ENCODE measurements at regions not wholly inside any gene's neighbourhood (a gene's known extent, or its start where the extent isn't known, plus 50 kb on each side); places are given as distances from the start of the nearest gene placed in this dataset.

- Histone ChIP-seq H4K91ac (replicated peaks; ENCODE audit: insufficient read length, low read length) (no peak overlapping the region), H2AK5ac (ENCODE audit: low read depth, low read length) (no peak overlapping the region), H2BK5ac (ENCODE audit: low read depth, low read length) (no peak overlapping the region), H2BK12ac (ENCODE audit: low read depth, low read length) (no peak overlapping the region), H3K4me2 (ENCODE audit: insufficient read depth in 1 of 2, low read depth in 2 of 2, low read length in 2 of 2) (no peak overlapping the region), H4K5ac (ENCODE audit: insufficient read length, low read depth, low read length) (no peak overlapping the region), H3K4ac (replicated peaks; ENCODE audit: insufficient read length, low read depth, low read length) (no peak overlapping the region), H3K4me3 (ENCODE audit: extremely low read depth in 1 of 4, insufficient read depth in 2 of 4, low read depth in 3 of 4, low read length in 4 of 4) (no peak overlapping the region), H2BK15ac (ENCODE audit: low read length) (no peak overlapping the region), H4K20me1 (replicated peaks in 1 of 2; ENCODE audit: control insufficient read depth in 1 of 2, insufficient read depth in 2 of 2, low read length in 2 of 2) (no peaks in the 10 kb centered on the region), H3K23me2 (ENCODE audit: low read depth, low read length) (no peaks in the 10 kb centered on the region), H3K56ac (replicated peaks; ENCODE audit: insufficient read length, low read depth, low read length) (no peak overlapping the region), H2BK20ac (ENCODE audit: low read length) (no peak overlapping the region), H3K9ac (replicated peaks in 1 of 4; ENCODE audit: extremely low read depth in 1 of 4, low read depth in 3 of 4, low read length in 3 of 4) (no peak overlapping the region), H3K18ac (ENCODE audit: extremely low read depth, low read length) (no peak overlapping the region), H2BK120ac (replicated peaks; ENCODE audit: low read depth, low read length) (no peak overlapping the region), H3K23ac (ENCODE audit: insufficient read length) (no peak overlapping the region), H3K4me1 (replicated peaks in 1 of 4; ENCODE audit: control insufficient read depth in 3 of 4, insufficient read depth in 4 of 4, low read length in 3 of 4) (peaks cover 0 to 1% (median 0%) of the 10 kb centered on the region in 4 experiments; a peak in 1 of 7 replicates), H3K79me1 (ENCODE audit: low read depth, low read length) (no peaks in the 10 kb centered on the region), H3K14ac (ENCODE audit: insufficient read length) (no peak overlapping the region), H4K8ac (ENCODE audit: extremely low read depth, insufficient read depth, low read length) (no peak overlapping the region), H2AFZ (ENCODE audit: low read length) (no peak overlapping the region), H3K9me3 (ENCODE audit: insufficient read depth in 2 of 2, low read depth in 1 of 2, low read length in 1 of 2) (no peaks in the 10 kb centered on the region), H3K27ac (ENCODE audit: low read depth, low read length) (no peak overlapping the region), H3K27me3 (replicated peaks in 1 of 4; ENCODE audit: control insufficient read depth in 3 of 4, extremely low read depth in 1 of 4, insufficient read depth in 3 of 4, low read length in 3 of 4) (no peaks in the 10 kb centered on the region; a peak in 1 of 7 replicates), H3K79me2 (ENCODE audit: control insufficient read depth in 1 of 2, insufficient read depth in 2 of 2, low read length in 2 of 2) (no peaks in the 10 kb centered on the region), H3K36me3 (ENCODE audit: control insufficient read depth in 2 of 4, insufficient read depth in 4 of 4, low read length in 3 of 4) (no peaks in the 10 kb centered on the region)
- ChIA-PET POLR2A (ENCODE audit: partially characterized antibody) (no interaction called here), CTCF (ENCODE audit: partially characterized antibody) (no interaction called here)
- WGBS, 2 experiments (ENCODE audit: extremely low coverage in 1 of 2, insufficient coverage in 1 of 2, insufficient read length in 1 of 2, insufficient replicate concordance in 2 of 2, low coverage in 1 of 2, low lambda C conversion rate in 2 of 2, missing lambda C conversion rate in 1 of 2), result 90% methylated on average over 3 of the region's 3 CpGs; no CpG with 5 or more reads in 1 of the 2 experiments
- DNase-seq (ENCODE audit: low read depth in 1 of 2, low spot score in 2 of 2) (no peak), FAIRE-seq (no peak)
- TF ChIP-seq CREB1 (IDR thresholded peaks at IDR 0.05) (no peak), CEBPB (IDR thresholded peaks at IDR 0.05; ENCODE audit: low read depth, low read length) (no peak), SUZ12 (IDR thresholded peaks at IDR 0.05; ENCODE audit: low read length) (no peak), HDAC6 (IDR thresholded peaks at IDR 0.05; ENCODE audit: low read depth, low read length) (no peak), POLR2AphosphoS5 (IDR thresholded peaks at IDR 0.05; ENCODE audit: low read depth, low read length) (no peak), TEAD4 (IDR thresholded peaks at IDR 0.05; ENCODE audit: low read depth, low read length) (no peak), ATF3 (IDR thresholded peaks at IDR 0.05; ENCODE audit: insufficient read depth, low read depth, low read length) (no peak), EZH2 (IDR thresholded peaks at IDR 0.05; ENCODE audit: low read depth, low read length, severe bottlenecking) (no peak), CTBP2 (IDR thresholded peaks at IDR 0.05; ENCODE audit: borderline replicate concordance, insufficient read depth, insufficient read length, low read length) (no peak), GTF2F1 (IDR thresholded peaks at IDR 0.05; ENCODE audit: borderline replicate concordance, low read depth, low read length) (no peak), E2F6 (IDR thresholded peaks at IDR 0.05) (no peak), RNF2 (IDR thresholded peaks at IDR 0.05; ENCODE audit: borderline replicate concordance, low read depth, low read length, missing control alignments, poor library complexity, severe bottlenecking) (no peak), POU5F1 (IDR thresholded peaks at IDR 0.05; ENCODE audit: low read depth, low read length) (no peak), TCF12 (IDR thresholded peaks at IDR 0.05; ENCODE audit: low read depth, low read length) (no peak)
These were observed 479.8 kb downstream of the ADRA2A start for GRCh38 chr10:111556666-111557065.

All from H1 (cell line).